B cell (primary cell): ENCODE measurements at regions not wholly inside any gene's neighbourhood (a gene's known extent, or its start where the extent isn't known, plus 50 kb on each side); places are given as distances from the start of the nearest gene placed in this dataset.

Experiments used
- ATAC-seq: fragments of 200-7000 bp; cut with Tn5 transposase; one replicate; pipeline ENCODE4 v1.10.0; 2021; ENCODE audit warnings: low read depth, mild to moderate bottlenecking, moderate number of reproducible peaks, moderate library complexity
- CTCF ChIA-PET: fragments of 350-600 bp; sonication (Branson Sonifier 250); formaldehyde crosslinking; loops from one replicate; lab custom pipeline; 2021; ENCODE audit warnings: antibody characterized with exemption, inconsistent platforms; lab: Charles Lee
- POLR2A ChIA-PET: fragments of 350-600 bp; sonication (Branson Sonifier 250); formaldehyde crosslinking; loops from one replicate; lab custom pipeline; 2021; ENCODE audit warnings: antibody characterized with exemption; lab: Charles Lee
- DNase-seq: peaks from one replicate; pipeline ENCODE4 v3.0.0; 2013
- H2AFZ ChIP-seq: 2 replicates; pipeline ENCODE4 v1.6.1; 2012; ENCODE audit warnings: mild to moderate bottlenecking, low read depth, low read length; ENCODE audit not compliant: insufficient read depth, poor library complexity, severe bottlenecking
- H3K27ac ChIP-seq, 2 donors: 1 replicate in 1 of 2; 2 replicates in 1 of 2; pipeline ENCODE4 v1.5.1; 2012 to 2013; ENCODE audit warnings: low read length in 2 of 2, mild to moderate bottlenecking in 2 of 2, moderate library complexity in 1 of 2
- H3K27me3 ChIP-seq, 4 experiments: fragments of 200-600 bp in 1 of 4; sonication (generic) in 1 of 4; replicated peaks in 1 of 4; 1 replicate in 2 of 4; 2 replicates in 2 of 4; pipeline versions ENCODE4 v1.6.1 to v1.7.0; 2013 to 2016; ENCODE audit warnings: low read length in 3 of 4, mild to moderate bottlenecking in 2 of 4, mixed read lengths in 1 of 4, moderate library complexity in 1 of 4; ENCODE audit not compliant: insufficient read depth in 4 of 4, control insufficient read depth in 3 of 4; ENCODE audit errors: control extremely low read depth in 1 of 4
- H3K36me3 ChIP-seq, 2 experiments: replicated peaks in 1 of 2; 1 replicate in 1 of 2; 2 replicates in 1 of 2; pipeline versions ENCODE4 v1.6.1 to v1.7.1; 2013; ENCODE audit warnings: low read length in 1 of 2; ENCODE audit not compliant: insufficient read depth in 2 of 2, control insufficient read depth in 1 of 2; ENCODE audit errors: control extremely low read depth in 1 of 2, extremely low read depth in 1 of 2
- H3K4me1 ChIP-seq, 2 donors: fragments of 200-600 bp in 1 of 2; sonication (generic) in 1 of 2; 1 replicate in 1 of 2; 2 replicates in 1 of 2; pipeline versions ENCODE4 v1.5.1 to v1.6.1; 2013 to 2017; ENCODE audit warnings: low read length in 2 of 2; ENCODE audit not compliant: control insufficient read depth in 2 of 2, insufficient read depth in 2 of 2
- H3K4me2 ChIP-seq: replicated peaks from 2 replicates; pipeline ENCODE3; 2012; ENCODE audit warnings: mild to moderate bottlenecking, low read depth, low read length; ENCODE audit not compliant: poor library complexity, severe bottlenecking
- H3K4me3 ChIP-seq, 5 experiments: fragments of 200-600 bp in 1 of 5; sonication (generic) in 1 of 5; 1 replicate in 3 of 5; 2 replicates in 2 of 5; pipeline versions ENCODE4 v1.5.1 to v1.7.0; 2011 to 2016; ENCODE audit warnings: low read length in 4 of 5, mild to moderate bottlenecking in 4 of 5, low read depth in 2 of 5, control low read depth in 1 of 5, moderate library complexity in 1 of 5; ENCODE audit not compliant: insufficient read depth in 1 of 5; ENCODE audit errors: control extremely low read depth in 1 of 5, extremely low read depth in 1 of 5
- H3K79me2 ChIP-seq: fragments of 200-600 bp; sonication (generic); one replicate; pipeline ENCODE4 v1.6.0; 2016; ENCODE audit warnings: low read length; ENCODE audit not compliant: control insufficient read depth, insufficient read depth
- H3K9ac ChIP-seq: fragments of 200-600 bp; sonication (generic); 2 replicates; pipeline ENCODE4 v1.6.1; 2017; ENCODE audit warnings: mild to moderate bottlenecking, low read length, moderate library complexity
- H3K9me3 ChIP-seq, 3 donors: one replicate each; pipeline versions ENCODE4 v1.6.1 to v1.7.1; 2013; ENCODE audit warnings: low read length in 2 of 3; ENCODE audit not compliant: control insufficient read depth in 2 of 3, insufficient read depth in 1 of 3; ENCODE audit errors: control extremely low read depth in 1 of 3
- H4K20me1 ChIP-seq: 2 replicates; pipeline ENCODE4 v1.6.0; 2012; ENCODE audit warnings: mild to moderate bottlenecking, low read length; ENCODE audit not compliant: insufficient read depth, control insufficient read depth, poor library complexity, severe bottlenecking
- H3K27ac Mint-ChIP-seq: one replicate; pipeline ENCODE4 v1.8.0; 2021; ENCODE audit warnings: mixed read lengths
- H3K27me3 Mint-ChIP-seq: one replicate; pipeline ENCODE4 v1.8.0; 2021; ENCODE audit warnings: mixed read lengths
- H3K4me1 Mint-ChIP-seq: one replicate; pipeline ENCODE4 v1.8.0; 2021; ENCODE audit warnings: mixed read lengths
- H3K4me3 Mint-ChIP-seq: one replicate; pipeline ENCODE4 v1.8.0; 2021; ENCODE audit warnings: mixed read lengths
- H3K9me3 Mint-ChIP-seq: one replicate; pipeline ENCODE4 v1.8.0; 2022; ENCODE audit warnings: mixed read lengths; ENCODE audit not compliant: insufficient read depth
- CTCF ChIP-seq: fragments of 200-600 bp; IDR thresholded peaks from one replicate; pipeline ENCODE4 v1.8.0; 2022; ENCODE audit warnings: antibody characterized with exemption, mild to moderate bottlenecking
- EZH2 ChIP-seq: IDR thresholded peaks from 2 replicates; pipeline ENCODE4 v1.6.1; 2012; ENCODE audit warnings: borderline replicate concordance, low read depth, mild to moderate bottlenecking, moderate library complexity, low read length; ENCODE audit not compliant: insufficient read depth, poor library complexity, severe bottlenecking
- WGBS: methylation state at CpG from one replicate; pipeline ENCODE4 v1.1.5; 2013; ENCODE audit warnings: missing lambda C conversion rate; ENCODE audit not compliant: insufficient coverage; 5-methylcytosine and 5-hydroxymethylcytosine counted together
- intact Hi-C: fragments of 100-400 bp; cut with micrococcal nuclease; formaldehyde crosslinking; loops from one replicate; pipeline ENCODE4 v1.10.0; 2022

DNA sequence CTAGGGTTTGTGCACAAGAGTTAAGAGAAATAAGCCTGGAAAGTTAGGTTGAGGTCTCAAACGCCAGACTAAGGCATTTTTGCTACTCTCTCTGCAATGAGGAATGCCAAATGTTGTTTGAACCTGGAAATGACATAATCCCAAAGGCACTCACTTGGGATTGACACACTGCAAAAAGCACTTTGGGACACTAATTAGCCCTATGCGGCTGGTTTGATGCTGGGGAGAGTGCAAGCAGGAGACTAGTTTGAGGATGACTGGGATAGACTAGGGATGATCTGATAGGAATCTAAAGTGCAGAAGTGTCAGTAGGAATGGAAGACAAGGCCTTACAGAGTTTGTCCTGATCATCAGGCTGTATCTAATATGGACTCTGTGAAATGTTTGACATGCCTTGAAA is 469.0 kb downstream of the SLC4A3 start:
- WGBS: 75% methylated on average over 2 of the region's 2 CpGs
- CTCF ChIA-PET: no interaction called here
- H3K4me1 ChIP-seq: no peaks in the 10 kb centered on the region

DNA sequence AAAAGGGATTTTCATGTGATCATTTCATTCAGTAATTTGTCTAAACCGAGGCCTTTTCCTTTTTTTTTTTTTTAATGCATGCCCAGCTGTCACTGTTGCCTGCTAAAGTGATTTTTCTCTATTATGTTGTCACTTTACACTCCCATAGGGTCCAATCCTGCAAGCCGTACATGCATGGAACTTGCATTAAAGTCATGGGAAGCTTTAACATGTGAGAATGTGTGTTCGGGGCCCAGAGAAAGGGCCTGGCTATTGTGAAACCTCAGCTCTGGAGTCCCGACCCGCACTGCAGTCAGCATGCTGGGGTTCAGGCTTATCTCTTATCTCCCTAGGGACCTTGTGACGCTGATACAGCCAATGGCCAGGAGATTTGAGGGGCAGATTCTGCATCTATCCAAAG is 474.6 kb downstream of the SLC4A3 start:
- Histone ChIP-seq H3K27ac (no peak overlapping the region), H3K9me3 (no peaks in the 10 kb centered on the region), H3K9ac (no peak overlapping the region), H3K27me3 (no peaks in the 10 kb centered on the region), H2AFZ (no peak overlapping the region), H3K4me3 (no peak overlapping the region), H4K20me1 (no peaks in the 10 kb centered on the region), H3K36me3 (no peaks in the 10 kb centered on the region), H3K4me2 (no peak overlapping the region), H3K79me2 (no peaks in the 10 kb centered on the region), H3K4me1 (no peaks in the 10 kb centered on the region)
- ChIA-PET POLR2A (no interaction called here), CTCF (no interaction called here)
- H3K9me3 Mint-ChIP-seq: no peaks in the 10 kb centered on the region
- DNase-seq (no peak), ATAC-seq (no peak)
- intact Hi-C loops: no loop called here
- H3K27me3 Mint-ChIP-seq: peaks cover 4% of the 10 kb centered on the region
- TF ChIP-seq CTCF: no peak
- TF ChIP-seq EZH2: no peak
- no peak overlapping the region for H3K4me3 Mint-ChIP-seq
- no peak overlapping the region for H3K27ac Mint-ChIP-seq
- 94% methylated on average over 5 of the region's 6 CpGs for WGBS
- H3K4me1 Mint-ChIP-seq: no peaks in the 10 kb centered on the region

More for the DNA sequence above, 469.0 kb downstream of the SLC4A3 start:
- ATAC-seq (no peak), DNase-seq (no peak)
- no peaks in the 10 kb centered on the region for H3K9me3 Mint-ChIP-seq
- no peaks in the 10 kb centered on the region for H3K27me3 Mint-ChIP-seq
- Histone ChIP-seq H3K36me3 (no peaks in the 10 kb centered on the region), H4K20me1 (no peaks in the 10 kb centered on the region), H3K79me2 (no peaks in the 10 kb centered on the region), H3K27ac (no peak overlapping the region), H3K27me3 (no peaks in the 10 kb centered on the region), H3K4me2 (no peak overlapping the region), H3K9me3 (peaks cover 0 to 3% (median 0%) of the 10 kb centered on the region in 3 donors), H2AFZ (no peak overlapping the region), H3K4me3 (no peak overlapping the region), H3K9ac (no peak overlapping the region)
- no peak overlapping the region for H3K27ac Mint-ChIP-seq
- intact Hi-C loops: no loop called here
- TF ChIP-seq CTCF (no peak), EZH2 (no peak)
- no peaks in the 10 kb centered on the region for H3K4me1 Mint-ChIP-seq
- no peak overlapping the region for H3K4me3 Mint-ChIP-seq
- POLR2A ChIA-PET: no interaction called here
